Fibroblast of pulmonary artery (primary cell): ENCODE measurements at regions not wholly inside any gene's neighbourhood (a gene's known extent, or its start where the extent isn't known, plus 50 kb on each side); places are given as distances from the start of the nearest gene placed in this dataset.

Experiments used
- DNase-seq: peaks from one replicate; pipeline ENCODE4 v3.0.0-alpha.2; 2010; ENCODE audit warnings: low read depth
- H3K4me3 ChIP-seq: replicated peaks from 2 replicates; pipeline ENCODE4 v1.5.1; 2011; ENCODE audit warnings: low read depth, mild to moderate bottlenecking, control low read depth, low read length, moderate library complexity
- TF ChIP-seq, protein P1 (sequence below): IDR thresholded peaks from 2 replicates; pipeline ENCODE4 v1.5.1; 2011; ENCODE audit warnings: mild to moderate bottlenecking, control low read depth, low read length, inconsistent platforms; ENCODE audit errors: missing control alignments

DNA sequence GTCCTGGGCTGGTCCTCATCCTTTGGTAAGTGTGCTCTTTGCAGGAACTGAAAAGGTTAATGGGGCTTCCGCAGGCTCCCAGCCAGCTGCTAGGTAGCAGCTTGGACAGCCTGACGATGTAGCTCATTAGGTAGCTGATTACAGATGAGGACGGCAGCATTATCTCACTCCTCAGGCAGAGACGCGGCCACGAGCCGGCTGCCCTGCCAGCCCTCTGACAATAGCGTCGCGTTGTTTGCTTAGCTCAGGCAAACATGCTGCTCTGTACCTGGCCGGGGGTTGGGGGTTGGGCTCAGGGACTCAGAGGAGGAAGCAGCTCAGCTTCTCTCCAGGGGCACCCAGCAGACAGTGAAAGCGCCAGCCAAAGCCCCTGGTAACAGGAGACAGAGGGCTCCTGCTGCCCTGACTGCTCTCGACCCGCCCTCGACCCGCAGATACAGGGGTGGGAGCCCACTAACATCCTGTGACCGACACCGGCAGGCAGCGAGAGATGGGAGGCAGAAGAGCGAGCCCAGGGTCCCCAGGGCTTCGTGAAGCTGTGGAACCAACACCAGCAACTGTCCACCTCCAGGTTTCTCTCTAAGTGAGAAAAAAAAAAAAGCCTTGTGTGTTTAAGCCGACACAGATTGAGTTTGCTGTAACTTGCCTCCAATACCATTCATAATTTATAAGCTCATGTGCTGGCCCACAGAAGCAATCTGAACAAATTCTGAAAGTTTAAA is 53.4 kb upstream of the DLK1 start:
- TF ChIP-seq, protein P1, sequence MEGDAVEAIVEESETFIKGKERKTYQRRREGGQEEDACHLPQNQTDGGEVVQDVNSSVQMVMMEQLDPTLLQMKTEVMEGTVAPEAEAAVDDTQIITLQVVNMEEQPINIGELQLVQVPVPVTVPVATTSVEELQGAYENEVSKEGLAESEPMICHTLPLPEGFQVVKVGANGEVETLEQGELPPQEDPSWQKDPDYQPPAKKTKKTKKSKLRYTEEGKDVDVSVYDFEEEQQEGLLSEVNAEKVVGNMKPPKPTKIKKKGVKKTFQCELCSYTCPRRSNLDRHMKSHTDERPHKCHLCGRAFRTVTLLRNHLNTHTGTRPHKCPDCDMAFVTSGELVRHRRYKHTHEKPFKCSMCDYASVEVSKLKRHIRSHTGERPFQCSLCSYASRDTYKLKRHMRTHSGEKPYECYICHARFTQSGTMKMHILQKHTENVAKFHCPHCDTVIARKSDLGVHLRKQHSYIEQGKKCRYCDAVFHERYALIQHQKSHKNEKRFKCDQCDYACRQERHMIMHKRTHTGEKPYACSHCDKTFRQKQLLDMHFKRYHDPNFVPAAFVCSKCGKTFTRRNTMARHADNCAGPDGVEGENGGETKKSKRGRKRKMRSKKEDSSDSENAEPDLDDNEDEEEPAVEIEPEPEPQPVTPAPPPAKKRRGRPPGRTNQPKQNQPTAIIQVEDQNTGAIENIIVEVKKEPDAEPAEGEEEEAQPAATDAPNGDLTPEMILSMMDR, result no peak
- no peak overlapping the region for H3K4me3 ChIP-seq
- DNase-seq, result no peak

DNA sequence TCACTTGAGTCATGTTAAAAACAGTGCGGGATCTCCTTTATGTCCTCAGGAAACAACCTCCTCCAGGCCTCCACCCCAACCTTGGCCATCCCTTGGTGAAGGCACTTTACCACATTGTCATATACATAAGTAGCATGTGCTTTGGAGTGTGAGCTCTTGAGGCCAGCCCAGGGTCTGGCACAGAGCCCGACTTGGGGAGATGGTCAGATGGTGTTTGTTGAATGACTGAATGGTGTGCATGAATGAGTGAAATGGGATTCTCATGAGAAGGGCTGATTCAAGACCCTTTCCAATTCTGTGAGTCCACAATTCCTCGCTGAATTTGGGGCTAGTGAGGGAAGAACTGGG is 52.9 kb upstream of the DLK1 start:
- TF ChIP-seq, protein P1, result no peak
- DNase-seq, result no peak
- H3K4me3 ChIP-seq, result no peak overlapping the region

DNA sequence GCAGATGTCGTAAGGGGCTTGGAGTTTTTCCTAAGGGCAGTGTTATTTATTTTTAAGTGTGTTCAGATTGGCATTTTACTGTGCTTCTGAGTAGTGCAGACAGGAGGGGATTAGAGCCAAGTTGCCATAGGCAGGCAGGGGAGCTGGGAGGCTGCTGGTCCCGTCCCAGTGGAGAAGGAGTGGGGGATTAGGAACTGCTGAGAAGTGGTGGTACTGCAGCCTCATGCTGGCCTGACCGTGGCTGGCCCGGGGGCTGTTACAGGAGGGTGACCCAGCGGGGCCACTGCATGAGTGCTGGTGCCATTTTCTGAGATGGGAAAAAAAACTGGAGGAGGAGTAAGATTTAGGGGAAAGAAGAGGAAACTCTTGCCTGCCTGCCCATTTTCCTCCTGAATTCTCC is 52.3 kb upstream of the DLK1 start:
- TF ChIP-seq, protein P1, result no peak

DNA sequence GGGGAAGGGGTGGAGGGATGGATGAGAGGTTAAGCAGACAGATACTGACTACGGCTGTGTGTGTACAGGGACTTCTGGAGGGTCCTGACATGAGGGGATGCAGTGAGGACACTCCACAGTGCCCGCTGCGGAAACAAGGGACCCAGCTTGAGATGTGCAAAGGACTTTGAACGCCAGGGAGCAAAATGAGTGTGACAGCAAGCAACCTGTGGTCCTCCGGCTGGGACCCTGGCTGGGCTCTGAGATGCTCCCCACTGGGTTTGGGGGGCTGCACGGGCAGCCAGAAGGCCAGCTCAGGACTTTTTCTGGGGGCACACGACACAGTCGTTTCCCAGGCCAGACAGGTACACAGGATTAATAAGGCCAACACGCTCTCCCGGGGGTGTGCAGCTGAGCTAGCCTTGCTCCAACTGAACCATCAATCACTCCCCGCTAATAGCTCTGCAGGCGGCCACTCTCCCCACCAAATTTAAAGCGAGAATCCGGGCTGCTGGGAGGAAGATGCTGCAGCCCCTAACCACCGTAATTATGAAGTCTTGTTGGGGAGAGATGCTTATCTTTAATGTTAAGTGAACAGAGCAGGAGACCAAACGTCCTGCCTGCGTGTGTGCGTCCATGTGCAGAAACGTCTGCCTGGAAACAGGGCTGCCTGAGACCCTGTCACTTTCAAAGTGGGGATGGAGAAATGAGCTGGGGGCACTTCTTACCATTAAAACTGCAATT is 51.6 kb upstream of the DLK1 start:
- no peak for DNase-seq
- TF ChIP-seq, protein P1, result no peak
- H3K4me3 ChIP-seq, result no peak overlapping the region

More for the DNA sequence above, 52.3 kb upstream of the DLK1 start:
- no peak overlapping the region for H3K4me3 ChIP-seq
- DNase-seq, result no peak

DNA sequence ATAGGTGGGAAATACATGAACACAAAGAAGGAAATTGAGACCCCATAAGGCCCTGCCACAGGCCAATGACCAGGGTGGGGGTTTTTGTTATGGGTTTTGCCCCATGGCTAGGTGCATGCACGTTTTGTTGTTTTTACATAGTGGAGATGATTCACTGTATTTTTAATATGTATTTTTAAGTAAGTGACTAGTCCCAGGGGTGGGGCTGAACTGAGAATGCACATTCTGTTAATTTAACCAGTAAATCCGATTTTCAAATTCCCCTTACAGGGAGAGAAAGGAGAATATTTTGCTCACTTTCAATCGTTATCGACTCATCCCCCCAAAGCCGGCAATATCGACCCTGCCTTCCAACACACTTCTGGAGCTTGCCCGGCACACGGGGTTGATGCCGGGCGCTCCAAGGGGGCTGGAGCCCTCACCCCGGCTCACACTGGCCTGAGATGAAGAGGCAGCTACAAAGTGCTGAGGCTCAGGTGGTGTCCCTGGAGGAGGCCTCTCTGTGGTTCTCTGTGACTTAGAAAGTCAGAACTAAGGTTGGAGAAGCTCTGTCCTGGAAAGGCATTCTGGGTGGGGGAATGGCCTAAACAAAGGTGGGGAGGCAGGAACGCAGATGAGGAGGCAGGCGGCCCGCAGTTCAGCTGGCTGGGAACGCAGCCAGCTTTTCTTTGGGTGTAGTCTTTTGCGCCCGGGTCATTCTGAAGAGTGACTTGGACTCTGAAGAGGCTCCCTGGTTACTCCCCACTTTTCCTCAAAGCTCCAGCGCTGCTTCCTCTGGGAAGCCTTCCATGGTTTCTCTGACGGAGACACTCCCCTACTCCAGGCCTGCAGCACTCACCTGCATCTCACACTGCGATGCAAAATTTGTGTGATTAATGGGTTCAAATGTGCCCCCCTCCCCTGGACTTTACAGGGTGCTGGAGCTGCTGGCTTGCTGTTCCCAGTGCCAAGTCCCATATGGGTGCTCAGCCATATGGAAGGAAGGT is 50.7 kb upstream of the DLK1 start:
- TF ChIP-seq, protein P1, result no peak
- H3K4me3 ChIP-seq, result no peak overlapping the region
- DNase-seq, result no peak
